Neural progenitor cell (in vitro differentiated cells): ENCODE measurements at regions not wholly inside any gene's neighbourhood (a gene's known extent, or its start where the extent isn't known, plus 50 kb on each side); places are given as distances from the start of the nearest gene placed in this dataset.
"Not testable (repeated sequence)": the region's sequence is repeated elsewhere in the genome, so short reads cannot be mapped to it uniquely, and the experiment has no call there.

Source experiments
- CTCF ChIP-seq: fragments of 200-600 bp; sonication (generic); IDR thresholded peaks from 2 replicates; pipeline ENCODE4 v1.5.1; 2017; ENCODE audit warnings: antibody characterized with exemption, mild to moderate bottlenecking
- EZH2 ChIP-seq: fragments of 200-600 bp; sonication (generic); IDR thresholded peaks from 2 replicates; pipeline ENCODE4 v1.6.1; 2017; ENCODE audit warnings: antibody characterized with exemption, mild to moderate bottlenecking, moderate library complexity

- TF ChIP-seq CTCF, EZH2: not testable (repeated sequence)
These were observed 179.0 kb upstream of the ETV3 start for GRCh38 chr1:157317229-157317628.
